ENCODE measurements at regions not wholly inside any gene's neighbourhood (a gene's known extent, or its start where the extent isn't known, plus 50 kb on each side); places are given as distances from the start of the nearest gene placed in this dataset.

GRCh38 chr13:34164582-34164981 lies 346.6 kb downstream of the RFC3 start:
- H2BK12ac ChIP-seq (ENCODE audit: low read length), result no peak overlapping the region
- H3K9ac ChIP-seq (ENCODE audit: low read depth, low read length, poor library complexity), result no peak overlapping the region
- peaks cover 0 to 6% of the 10 kb centered on the region in 2 donors for H3K4me1 ChIP-seq (ENCODE audit: control insufficient read depth in 2 of 2, insufficient read depth in 1 of 2, low read depth in 1 of 2, low read length in 2 of 2)
- H3K36me3 ChIP-seq (replicated peaks in 1 of 2; ENCODE audit: control insufficient read depth in 2 of 2, insufficient read depth in 2 of 2, low read length in 2 of 2), result no peaks in the 10 kb centered on the region
- no peak overlapping the region for H3K18ac ChIP-seq (ENCODE audit: low read length)
- no peak overlapping the region for H2BK120ac ChIP-seq (ENCODE audit: low read depth, low read length)
- WGBS, 2 donors (ENCODE audit: extremely low coverage in 2 of 2, insufficient read length in 2 of 2, insufficient replicate concordance in 1 of 2), result no CpG with 5 or more reads among the region's 6 CpGs
- H3K23ac ChIP-seq (ENCODE audit: low read depth, low read length, poor library complexity), result no peak overlapping the region
- no peak overlapping the region for H2BK5ac ChIP-seq (ENCODE audit: low read length)
- H2AFZ ChIP-seq (ENCODE audit: low read length), result no peak overlapping the region
- no peak overlapping the region for H2BK15ac ChIP-seq (ENCODE audit: low read length)
- H3K4ac ChIP-seq (ENCODE audit: low read length), result no peak overlapping the region
- H3K27me3 ChIP-seq (ENCODE audit: control insufficient read depth in 3 of 3, insufficient read depth in 3 of 3, low read depth in 1 of 3, low read length in 3 of 3), result no peaks in the 10 kb centered on the region
- H3K14ac ChIP-seq (ENCODE audit: low read length), result no peak overlapping the region
- H4K8ac ChIP-seq (ENCODE audit: low read depth, low read length), result no peak overlapping the region
- no peak overlapping the region for H3K27ac ChIP-seq (replicated peaks; ENCODE audit: low read length)
- H2AK5ac ChIP-seq (ENCODE audit: low read depth, low read length), result no peak overlapping the region
- H3K4me3 ChIP-seq (ENCODE audit: low read length in 2 of 2), result no peak overlapping the region
- peak; percentile 26 for DNase-seq (ENCODE audit: low spot score)
- H3K9me3 ChIP-seq (replicated peaks in 1 of 2; ENCODE audit: control insufficient read depth in 2 of 2, insufficient read depth in 1 of 2, low read depth in 1 of 2, low read length in 2 of 2), result peaks cover 0 to 1% of the 10 kb centered on the region in 2 donors
- H3K79me1 ChIP-seq (ENCODE audit: low read depth, low read length), result no peaks in the 10 kb centered on the region
- H4K91ac ChIP-seq (ENCODE audit: low read depth, low read length, poor library complexity), result no peak overlapping the region
- H3K4me2 ChIP-seq (ENCODE audit: insufficient read depth, low read length, poor library complexity, severe bottlenecking), result no peak overlapping the region

- H3K9ac ChIP-seq (ENCODE audit: low read depth, low read length, poor library complexity), result no peak overlapping the region
- H2BK15ac ChIP-seq (ENCODE audit: low read length), result no peak overlapping the region
- H3K4me3 ChIP-seq (ENCODE audit: low read length in 2 of 2), result no peak overlapping the region
- H3K14ac ChIP-seq (ENCODE audit: low read length), result no peak overlapping the region
- DNase-seq (ENCODE audit: low spot score), result no peak
- H3K79me1 ChIP-seq (ENCODE audit: low read depth, low read length), result no peaks in the 10 kb centered on the region
- no peak overlapping the region for H4K91ac ChIP-seq (ENCODE audit: low read depth, low read length, poor library complexity)
- H3K4me1 ChIP-seq (ENCODE audit: control insufficient read depth in 2 of 2, insufficient read depth in 1 of 2, low read depth in 1 of 2, low read length in 2 of 2), result peaks cover 0 to 6% of the 10 kb centered on the region in 2 donors
- H3K36me3 ChIP-seq (replicated peaks in 1 of 2; ENCODE audit: control insufficient read depth in 2 of 2, insufficient read depth in 2 of 2, low read length in 2 of 2), result no peaks in the 10 kb centered on the region
- no peaks in the 10 kb centered on the region for H3K27me3 ChIP-seq (ENCODE audit: control insufficient read depth in 3 of 3, insufficient read depth in 3 of 3, low read depth in 1 of 3, low read length in 3 of 3)
- H2BK5ac ChIP-seq (ENCODE audit: low read length), result no peak overlapping the region
- no peak overlapping the region for H2BK120ac ChIP-seq (ENCODE audit: low read depth, low read length)
- H3K4me2 ChIP-seq (ENCODE audit: insufficient read depth, low read length, poor library complexity, severe bottlenecking), result no peak overlapping the region
- H3K23ac ChIP-seq (ENCODE audit: low read depth, low read length, poor library complexity), result no peak overlapping the region
- H2AK5ac ChIP-seq (ENCODE audit: low read depth, low read length), result no peak overlapping the region
- H3K4ac ChIP-seq (ENCODE audit: low read length), result no peak overlapping the region
- no peak overlapping the region for H3K27ac ChIP-seq (replicated peaks; ENCODE audit: low read length)
- H2AFZ ChIP-seq (ENCODE audit: low read length), result no peak overlapping the region
- H3K9me3 ChIP-seq (replicated peaks in 1 of 2; ENCODE audit: control insufficient read depth in 2 of 2, insufficient read depth in 1 of 2, low read depth in 1 of 2, low read length in 2 of 2), result peaks cover 0 to 1% of the 10 kb centered on the region in 2 donors
- WGBS, 2 donors (ENCODE audit: extremely low coverage in 2 of 2, insufficient read length in 2 of 2, insufficient replicate concordance in 1 of 2), result no CpG with 5 or more reads among the region's 7 CpGs
- no peak overlapping the region for H3K18ac ChIP-seq (ENCODE audit: low read length)
- H2BK12ac ChIP-seq (ENCODE audit: low read length), result no peak overlapping the region
- no peak overlapping the region for H4K8ac ChIP-seq (ENCODE audit: low read depth, low read length)
Observed at GRCh38 chr13:34165158-34165557, 347.2 kb downstream of the RFC3 start.

- no CpG with 5 or more reads among the region's 2 CpGs for WGBS, 2 donors (ENCODE audit: extremely low coverage in 2 of 2, insufficient read length in 2 of 2, insufficient replicate concordance in 1 of 2)
- Histone ChIP-seq H3K36me3 (replicated peaks in 1 of 2; ENCODE audit: control insufficient read depth in 2 of 2, insufficient read depth in 2 of 2, low read length in 2 of 2) (no peaks in the 10 kb centered on the region), H3K4me2 (ENCODE audit: insufficient read depth, low read length, poor library complexity, severe bottlenecking) (no peak overlapping the region), H3K14ac (ENCODE audit: low read length) (no peak overlapping the region), H3K9me3 (replicated peaks in 1 of 2; ENCODE audit: control insufficient read depth in 2 of 2, insufficient read depth in 1 of 2, low read depth in 1 of 2, low read length in 2 of 2) (peaks cover 0 to 1% of the 10 kb centered on the region in 2 donors), H3K79me1 (ENCODE audit: low read depth, low read length) (no peaks in the 10 kb centered on the region), H4K91ac (ENCODE audit: low read depth, low read length, poor library complexity) (no peak overlapping the region), H4K8ac (ENCODE audit: low read depth, low read length) (no peak overlapping the region), H2BK120ac (ENCODE audit: low read depth, low read length) (no peak overlapping the region), H2BK15ac (ENCODE audit: low read length) (no peak overlapping the region), H3K27ac (replicated peaks; ENCODE audit: low read length) (no peak overlapping the region), H3K9ac (ENCODE audit: low read depth, low read length, poor library complexity) (no peak overlapping the region), H2BK12ac (ENCODE audit: low read length) (no peak overlapping the region), H3K4ac (ENCODE audit: low read length) (no peak overlapping the region), H3K27me3 (ENCODE audit: control insufficient read depth in 3 of 3, insufficient read depth in 3 of 3, low read depth in 1 of 3, low read length in 3 of 3) (no peaks in the 10 kb centered on the region), H3K4me1 (ENCODE audit: control insufficient read depth in 2 of 2, insufficient read depth in 1 of 2, low read depth in 1 of 2, low read length in 2 of 2) (peaks cover 0 to 6% of the 10 kb centered on the region in 2 donors), H2AFZ (ENCODE audit: low read length) (no peak overlapping the region), H2AK5ac (ENCODE audit: low read depth, low read length) (no peak overlapping the region), H3K4me3 (ENCODE audit: low read length in 2 of 2) (no peak overlapping the region), H3K18ac (ENCODE audit: low read length) (no peak overlapping the region), H2BK5ac (ENCODE audit: low read length) (no peak overlapping the region), H3K23ac (ENCODE audit: low read depth, low read length, poor library complexity) (no peak overlapping the region)
- no peak for DNase-seq (ENCODE audit: low spot score)
Observed at GRCh38 chr13:34166406-34166805, 348.5 kb downstream of the RFC3 start.

- no peak overlapping the region for H3K27ac ChIP-seq (replicated peaks; ENCODE audit: low read length)
- no peak overlapping the region for H3K4ac ChIP-seq (ENCODE audit: low read length)
- H3K36me3 ChIP-seq (replicated peaks in 1 of 2; ENCODE audit: control insufficient read depth in 2 of 2, insufficient read depth in 2 of 2, low read length in 2 of 2), result no peaks in the 10 kb centered on the region
- no CpG with 5 or more reads among the region's 2 CpGs for WGBS, 2 donors (ENCODE audit: extremely low coverage in 2 of 2, insufficient read length in 2 of 2, insufficient replicate concordance in 1 of 2)
- H3K23ac ChIP-seq (ENCODE audit: low read depth, low read length, poor library complexity), result no peak overlapping the region
- no peak for DNase-seq (ENCODE audit: low spot score)
- H3K4me3 ChIP-seq (ENCODE audit: low read length in 2 of 2), result no peak overlapping the region
- no peak overlapping the region for H2BK12ac ChIP-seq (ENCODE audit: low read length)
- no peak overlapping the region for H3K9ac ChIP-seq (ENCODE audit: low read depth, low read length, poor library complexity)
- H3K4me2 ChIP-seq (ENCODE audit: insufficient read depth, low read length, poor library complexity, severe bottlenecking), result no peak overlapping the region
- H2BK5ac ChIP-seq (ENCODE audit: low read length), result no peak overlapping the region
- H2BK120ac ChIP-seq (ENCODE audit: low read depth, low read length), result no peak overlapping the region
- H3K4me1 ChIP-seq (ENCODE audit: control insufficient read depth in 2 of 2, insufficient read depth in 1 of 2, low read depth in 1 of 2, low read length in 2 of 2), result peaks cover 0 to 3% of the 10 kb centered on the region in 2 donors
- no peak overlapping the region for H4K91ac ChIP-seq (ENCODE audit: low read depth, low read length, poor library complexity)
- peaks cover 0 to 1% of the 10 kb centered on the region in 2 donors for H3K9me3 ChIP-seq (replicated peaks in 1 of 2; ENCODE audit: control insufficient read depth in 2 of 2, insufficient read depth in 1 of 2, low read depth in 1 of 2, low read length in 2 of 2)
- no peak overlapping the region for H3K18ac ChIP-seq (ENCODE audit: low read length)
- no peak overlapping the region for H2AK5ac ChIP-seq (ENCODE audit: low read depth, low read length)
- H2AFZ ChIP-seq (ENCODE audit: low read length), result no peak overlapping the region
- H3K14ac ChIP-seq (ENCODE audit: low read length), result no peak overlapping the region
- no peaks in the 10 kb centered on the region for H3K27me3 ChIP-seq (ENCODE audit: control insufficient read depth in 3 of 3, insufficient read depth in 3 of 3, low read depth in 1 of 3, low read length in 3 of 3)
- H2BK15ac ChIP-seq (ENCODE audit: low read length), result no peak overlapping the region
- H4K8ac ChIP-seq (ENCODE audit: low read depth, low read length), result no peak overlapping the region
- no peaks in the 10 kb centered on the region for H3K79me1 ChIP-seq (ENCODE audit: low read depth, low read length)
Observed at GRCh38 chr13:34167347-34167746, 349.4 kb downstream of the RFC3 start.

All from neuronal stem cell (in vitro differentiated cells).